ENCODE measurements at regions not wholly inside any gene's neighbourhood (a gene's known extent, or its start where the extent isn't known, plus 50 kb on each side); places are given as distances from the start of the nearest gene placed in this dataset.
"Not testable (repeated sequence)": the region's sequence is repeated elsewhere in the genome, so short reads cannot be mapped to it uniquely, and the experiment has no call there.

- no peak for DNase-seq
- no peak for ATAC-seq
Measured at GRCh38 chr20:48155268-48155667, 370.0 kb upstream of the SULF2 start.

GRCh38 chr20:48154040-48154765, 368.9 kb upstream of the SULF2 start:
- no peak for DNase-seq
- no peak for ATAC-seq

DNA sequence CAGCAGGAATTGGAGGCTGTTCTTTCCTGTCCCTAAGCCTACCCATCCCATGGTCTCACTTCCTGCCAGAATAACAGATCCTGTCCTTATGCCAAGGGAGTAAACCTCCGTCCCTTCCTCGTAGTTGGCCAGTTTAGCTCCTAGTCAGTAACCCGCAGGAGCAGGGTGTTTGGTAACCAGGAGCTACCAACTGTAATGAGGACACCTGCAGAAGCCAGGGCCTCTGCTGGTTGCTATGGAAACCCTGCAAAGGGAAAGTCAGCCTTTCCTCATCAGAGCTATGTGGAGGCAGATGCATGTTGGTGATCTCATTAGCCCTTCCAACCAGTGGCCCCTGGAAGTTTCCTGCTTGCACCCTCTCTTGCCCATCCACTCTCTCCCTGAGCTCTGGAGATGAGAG, 368.2 kb upstream of the SULF2 start:
- no peak for ATAC-seq

GRCh38 chr20:48153103-48153502, 367.8 kb upstream of the SULF2 start:
- no peak for ATAC-seq
- no peak for DNase-seq

More for the DNA sequence above, 368.2 kb upstream of the SULF2 start:
- DNase-seq, result no peak

- DNase-seq (no peak), ATAC-seq (no peak)
Measured at GRCh38 chr20:48150568-48150967, 365.3 kb upstream of the SULF2 start.

DNA sequence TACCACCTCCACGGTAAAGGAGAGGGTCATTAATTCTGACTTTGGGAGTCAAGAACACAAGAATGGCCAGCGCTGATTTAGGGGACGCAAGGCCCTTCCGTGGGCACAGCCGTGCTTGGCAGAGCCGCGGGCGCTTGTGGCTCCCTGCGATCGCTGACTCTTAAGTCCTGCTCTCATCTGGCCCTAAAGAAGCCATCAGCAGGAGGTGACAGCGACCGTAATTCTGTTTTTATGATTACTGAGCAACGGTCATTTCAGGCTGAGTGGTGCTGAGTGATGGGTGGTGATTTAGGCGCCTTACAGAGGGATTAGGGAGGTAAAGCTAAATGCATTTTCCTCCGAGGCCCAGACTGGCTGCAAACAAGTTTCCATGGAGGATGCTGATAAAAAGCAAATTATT, 364.6 kb upstream of the SULF2 start:
- no peak for ATAC-seq
- DNase-seq, result no peak

- no peak for DNase-seq
- ATAC-seq, result no peak
Measured at GRCh38 chr20:48148916-48149672, 363.8 kb upstream of the SULF2 start.

DNA sequence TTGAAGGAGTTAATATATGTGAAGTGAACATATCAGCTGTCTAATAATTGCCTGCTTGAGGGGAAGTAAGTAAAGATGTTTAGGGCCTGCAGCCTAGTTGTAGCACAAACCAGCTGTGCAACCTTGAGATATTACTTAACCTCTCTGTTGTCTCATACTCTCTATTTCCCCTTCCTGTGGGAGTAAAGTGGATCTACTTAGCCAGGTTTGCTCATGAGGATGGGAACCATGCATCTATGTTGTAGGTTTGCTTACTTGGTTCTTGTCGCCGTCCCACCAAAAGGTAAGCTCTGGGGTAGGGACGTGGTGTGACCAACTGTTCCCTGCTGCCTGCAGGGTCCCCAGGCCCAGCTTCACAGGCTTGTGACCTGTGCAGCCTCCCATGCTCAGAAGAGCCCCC, 362.7 kb upstream of the SULF2 start:
- ATAC-seq (no peak), DNase-seq (no peak)

DNA sequence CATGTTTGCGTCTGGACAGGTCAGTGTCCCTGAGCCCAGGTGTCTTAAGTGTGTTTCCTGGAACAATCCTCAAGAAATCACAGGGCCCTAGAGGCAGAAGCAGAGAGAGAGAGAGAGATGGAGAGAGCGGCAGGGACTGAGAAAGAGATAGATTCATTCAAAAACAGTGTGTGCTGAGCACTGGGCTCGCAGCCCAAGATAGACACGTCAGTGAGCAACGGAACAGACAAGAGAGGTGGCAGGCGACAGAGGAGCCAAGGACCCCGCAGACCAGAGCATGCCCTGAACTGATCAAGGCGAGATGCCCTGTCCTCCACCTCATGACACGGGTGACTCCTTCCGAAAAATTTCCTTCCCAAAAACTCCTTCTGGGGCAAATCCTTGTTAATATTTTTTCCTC, 362.0 kb upstream of the SULF2 start:
- ATAC-seq (no peak), DNase-seq (no peak)

GRCh38 chr20:48146877-48147276, 361.6 kb upstream of the SULF2 start:
- DNase-seq (no peak), ATAC-seq (no peak)

DNA sequence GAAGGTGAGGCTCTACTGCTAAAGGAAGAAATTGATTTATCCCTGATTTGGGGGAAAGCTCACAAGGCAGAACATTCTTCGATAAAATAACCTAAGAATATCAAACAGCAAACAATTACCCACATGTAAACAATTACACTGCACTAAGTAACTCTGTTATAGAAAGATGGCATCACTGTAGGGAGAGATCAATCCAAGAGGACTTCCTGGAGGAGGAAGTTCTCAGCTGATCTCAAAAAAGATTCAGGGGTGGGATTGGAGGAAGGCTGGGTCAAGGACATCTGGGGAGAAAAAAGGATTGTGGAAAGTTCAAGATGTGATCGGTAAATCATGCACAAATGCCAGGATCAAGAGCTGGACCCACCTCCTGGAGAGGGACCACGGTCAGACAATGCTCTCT, 361.0 kb upstream of the SULF2 start:
- ATAC-seq, result no peak

GRCh38 chr20:48143435-48144081, 358.3 kb upstream of the SULF2 start:
- ATAC-seq, result no peak
- no peak for DNase-seq

More for the DNA sequence above, 361.0 kb upstream of the SULF2 start:
- DNase-seq, result no peak

- no peak for ATAC-seq
- DNase-seq, result no peak
Measured at GRCh38 chr20:48142516-48142773, 357.2 kb upstream of the SULF2 start.

- no peak for ATAC-seq
- DNase-seq, result no peak
Measured at GRCh38 chr20:48141660-48142515, 356.6 kb upstream of the SULF2 start.

DNA sequence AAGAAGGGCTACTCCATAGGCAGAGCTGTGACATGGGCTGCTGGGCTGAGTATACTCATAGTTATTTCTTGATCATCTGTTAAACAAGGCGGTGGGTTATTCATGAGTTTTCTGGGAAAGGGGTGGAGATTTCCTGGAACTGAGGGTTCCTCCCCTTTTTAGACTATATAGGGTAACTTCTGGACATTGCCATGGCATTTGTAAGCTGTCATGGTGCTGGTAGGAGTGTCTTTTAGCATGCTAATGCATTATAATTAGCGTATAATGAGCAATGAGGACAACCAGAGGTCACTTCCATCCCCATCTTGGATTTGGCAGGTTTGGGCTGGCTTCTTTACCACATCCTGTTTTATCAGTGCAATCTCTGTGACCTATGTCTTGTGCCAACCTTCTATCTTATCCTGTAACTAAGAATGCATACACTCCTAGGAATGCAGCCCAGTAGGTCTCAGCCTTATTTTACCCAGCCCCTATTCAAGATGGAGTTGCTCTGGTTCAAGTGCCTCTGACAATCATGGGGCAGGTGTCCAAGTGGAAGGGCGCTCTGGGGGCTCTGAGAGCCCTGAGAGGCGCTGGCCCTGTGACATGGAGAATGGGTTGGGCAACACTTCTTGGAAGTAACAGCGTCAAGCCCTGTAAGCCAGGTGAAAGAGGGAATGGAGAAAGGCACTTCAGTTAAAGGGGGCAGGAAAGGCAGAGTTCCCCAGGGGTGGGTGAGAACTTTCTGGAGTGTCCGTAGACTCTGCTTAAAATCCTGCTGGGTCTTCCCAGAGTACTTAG, 354.2 kb upstream of the SULF2 start:
- DNase-seq (no peak), ATAC-seq (no peak)

DNA sequence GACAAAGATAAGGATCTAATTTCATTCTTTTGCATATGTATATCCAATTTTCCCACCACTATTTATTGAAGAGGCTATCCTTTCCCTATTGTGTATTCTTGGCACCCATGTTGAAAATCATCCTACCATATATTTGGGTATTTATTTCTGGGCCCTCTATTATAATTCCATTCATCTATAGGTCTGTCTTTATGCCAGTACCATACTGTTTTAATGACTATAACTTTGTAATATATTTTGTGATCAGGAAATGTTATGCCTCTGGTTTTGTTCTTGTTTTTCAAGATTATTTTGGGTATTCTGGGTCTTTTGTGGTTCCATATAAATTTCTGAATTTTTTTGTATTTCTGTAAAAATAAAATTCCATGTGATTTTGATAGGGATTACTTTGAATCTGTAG, 347.6 kb upstream of the SULF2 start:
- no peak for DNase-seq
- no peak for ATAC-seq

DNA sequence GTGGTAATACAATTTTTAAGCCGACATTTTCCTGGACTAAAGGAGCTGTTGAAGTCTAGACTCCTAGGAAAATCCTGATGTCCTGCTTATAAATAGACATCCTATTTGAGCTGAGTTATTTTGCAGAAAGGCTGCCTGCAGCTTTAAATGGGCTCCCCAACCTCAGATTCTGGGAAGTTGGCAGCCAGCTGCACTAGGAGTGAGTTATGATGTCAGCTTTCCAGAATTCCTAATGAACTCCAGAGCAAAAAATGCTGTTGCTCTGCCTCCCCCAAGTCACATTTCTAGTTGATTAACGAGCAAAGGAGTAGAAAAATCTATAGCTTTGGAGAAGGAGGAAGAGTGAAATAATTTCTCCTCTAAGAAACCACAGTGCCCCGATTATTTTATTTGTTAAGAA, 346.3 kb upstream of the SULF2 start:
- DNase-seq (no peak), ATAC-seq (no peak)

DNA sequence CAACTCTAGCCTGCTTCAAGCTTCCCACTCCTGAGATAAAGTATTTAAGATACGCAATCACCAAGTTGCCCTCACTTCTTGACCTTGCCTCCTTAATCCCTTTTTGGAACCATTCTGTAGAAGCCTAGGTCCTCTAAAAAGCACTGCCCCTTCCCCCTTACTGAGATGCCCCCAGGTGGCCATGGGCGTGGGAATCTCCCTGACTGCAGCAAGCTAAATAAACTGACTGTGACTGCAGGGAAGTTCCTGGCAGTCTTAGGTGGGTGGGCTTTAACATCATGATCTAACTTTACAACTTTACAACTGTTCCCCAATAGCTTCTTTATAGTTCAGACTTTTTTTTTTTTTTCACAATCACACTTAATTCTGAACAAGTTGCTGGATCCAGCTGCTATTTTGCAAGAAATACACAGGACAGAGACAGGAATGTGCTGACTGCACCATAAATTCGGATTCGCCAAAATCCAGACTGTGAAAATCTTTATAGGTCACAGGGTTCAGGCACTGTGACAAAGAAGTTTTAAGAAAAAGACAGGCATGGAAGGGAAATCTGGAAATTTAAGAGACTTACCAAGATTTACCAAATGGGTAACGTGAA, 344.2 kb upstream of the SULF2 start:
- ATAC-seq (no peak), DNase-seq (no peak)

GRCh38 chr20:48128436-48128835, 343.2 kb upstream of the SULF2 start:
- ATAC-seq, result no peak
- no peak for DNase-seq

GRCh38 chr20:48127964-48128363, 342.7 kb upstream of the SULF2 start:
- not testable (repeated sequence) for DNase-seq, ATAC-seq

- not testable (repeated sequence) for ATAC-seq, DNase-seq
Measured at GRCh38 chr20:48127133-48127532, 341.9 kb upstream of the SULF2 start.
